NOMO-1 (cell line): ENCODE measurements at regions not wholly inside any gene's neighbourhood (a gene's known extent, or its start where the extent isn't known, plus 50 kb on each side); places are given as distances from the start of the nearest gene placed in this dataset.

Experiments
- DNase-seq, 2 experiments: peaks; one replicate each; lab custom pipeline; 2025; ENCODE audit not compliant: unreplicated experiment in 2 of 2; lab: John Stamatoyannopoulos, UW

DNA sequence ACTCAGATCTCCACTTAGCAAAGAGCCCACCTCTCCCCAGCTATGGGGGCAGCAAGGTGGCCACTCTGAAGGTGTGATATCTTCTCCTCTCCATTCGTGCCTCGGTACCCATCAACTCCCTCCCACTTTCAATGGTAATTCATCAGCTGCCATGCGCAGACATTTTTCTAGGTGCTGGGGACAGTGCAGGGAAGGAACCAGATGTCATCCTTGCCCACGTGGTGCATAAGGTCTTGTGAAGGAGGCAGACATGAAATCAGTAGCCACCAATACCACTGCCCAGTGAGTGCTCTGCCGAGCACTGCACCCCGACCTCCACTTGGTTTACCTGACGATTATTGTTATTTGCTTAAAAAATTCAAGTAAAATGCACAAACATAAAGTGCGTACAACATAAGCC is 76.3 kb upstream of the CSF3R start:
- DNase-seq, result no peak

DNA sequence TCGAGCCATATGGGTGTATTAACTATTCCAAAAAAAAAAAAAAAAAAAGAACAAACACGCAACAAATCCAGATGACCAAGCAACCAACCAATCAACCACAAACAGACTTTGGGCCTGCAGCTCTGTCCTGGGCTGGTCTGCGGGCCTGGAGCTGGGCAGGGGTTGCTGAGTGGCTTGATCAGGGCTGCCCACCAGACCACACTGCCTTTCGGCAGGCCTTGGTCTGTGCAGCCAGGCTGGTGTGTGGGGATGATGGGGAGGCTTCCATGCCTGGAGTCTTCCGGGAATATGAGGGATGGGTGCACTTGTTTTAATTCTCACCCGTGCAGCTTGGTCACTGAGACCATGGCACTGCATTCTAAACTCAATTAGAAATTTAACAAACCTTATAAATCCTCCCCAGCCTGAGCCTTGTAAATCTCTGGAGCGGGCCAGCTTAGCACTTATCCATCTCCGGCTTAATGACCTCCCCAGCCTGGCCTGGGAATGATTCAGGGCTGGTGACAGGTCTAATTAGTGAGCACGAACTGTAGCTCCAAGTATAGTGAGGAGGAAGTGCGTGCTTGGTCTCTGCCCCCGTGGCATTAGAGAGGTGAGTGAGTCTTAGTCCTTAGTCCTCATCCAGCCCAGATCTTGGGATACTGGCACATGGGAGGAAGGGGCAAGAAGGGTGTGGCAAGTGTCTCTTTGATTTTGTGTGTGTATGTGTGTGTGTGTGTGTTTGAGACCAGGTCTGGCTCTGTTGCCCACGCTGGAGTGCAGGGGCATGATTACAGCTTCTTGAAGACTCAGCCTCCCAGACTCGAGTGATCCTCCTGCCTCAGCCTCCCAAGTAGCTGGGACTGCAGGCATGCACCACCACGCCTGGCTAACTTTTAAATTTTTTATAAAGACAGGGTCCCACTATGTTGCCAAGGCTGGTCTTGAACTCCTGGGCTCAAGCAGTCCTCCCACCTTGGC is 74.6 kb upstream of the CSF3R start:
- DNase-seq, result no peak

DNA sequence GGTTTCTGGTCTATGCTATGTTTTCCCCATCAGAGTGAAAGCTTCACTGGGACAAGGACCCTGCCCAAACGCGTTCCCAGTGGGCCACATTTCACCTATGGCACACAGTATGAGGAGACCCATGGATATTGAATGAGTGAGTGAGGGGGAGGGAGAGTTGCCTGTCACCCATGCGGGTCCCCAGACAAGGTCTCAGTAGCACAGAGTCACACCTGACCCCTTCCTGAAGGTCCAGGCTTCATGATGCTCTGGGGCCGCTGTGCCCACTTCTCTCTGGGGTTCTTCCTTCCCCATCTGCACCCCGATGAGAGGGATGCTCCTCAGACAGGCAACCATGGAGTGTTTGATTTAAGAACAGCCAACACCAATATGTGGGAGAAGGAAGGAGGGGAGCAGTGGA is 72.3 kb upstream of the CSF3R start:
- DNase-seq, result no peak

DNA sequence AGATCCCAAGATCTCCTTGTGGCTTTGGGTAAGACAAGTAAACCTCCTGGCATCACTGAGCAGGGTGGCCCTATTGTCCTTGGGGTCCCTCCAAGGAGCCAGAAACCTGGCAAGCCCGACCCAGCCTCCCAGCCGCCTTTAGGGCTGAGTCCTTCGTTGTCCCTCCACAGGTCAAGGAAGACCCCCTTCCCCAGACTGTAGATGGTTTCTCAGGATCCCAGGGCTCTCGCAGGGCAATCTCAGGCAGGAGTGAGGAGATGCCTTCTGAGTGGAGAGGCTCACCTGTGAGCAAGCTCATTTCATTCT is 71.6 kb upstream of the CSF3R start:
- DNase-seq, result no peak

DNA sequence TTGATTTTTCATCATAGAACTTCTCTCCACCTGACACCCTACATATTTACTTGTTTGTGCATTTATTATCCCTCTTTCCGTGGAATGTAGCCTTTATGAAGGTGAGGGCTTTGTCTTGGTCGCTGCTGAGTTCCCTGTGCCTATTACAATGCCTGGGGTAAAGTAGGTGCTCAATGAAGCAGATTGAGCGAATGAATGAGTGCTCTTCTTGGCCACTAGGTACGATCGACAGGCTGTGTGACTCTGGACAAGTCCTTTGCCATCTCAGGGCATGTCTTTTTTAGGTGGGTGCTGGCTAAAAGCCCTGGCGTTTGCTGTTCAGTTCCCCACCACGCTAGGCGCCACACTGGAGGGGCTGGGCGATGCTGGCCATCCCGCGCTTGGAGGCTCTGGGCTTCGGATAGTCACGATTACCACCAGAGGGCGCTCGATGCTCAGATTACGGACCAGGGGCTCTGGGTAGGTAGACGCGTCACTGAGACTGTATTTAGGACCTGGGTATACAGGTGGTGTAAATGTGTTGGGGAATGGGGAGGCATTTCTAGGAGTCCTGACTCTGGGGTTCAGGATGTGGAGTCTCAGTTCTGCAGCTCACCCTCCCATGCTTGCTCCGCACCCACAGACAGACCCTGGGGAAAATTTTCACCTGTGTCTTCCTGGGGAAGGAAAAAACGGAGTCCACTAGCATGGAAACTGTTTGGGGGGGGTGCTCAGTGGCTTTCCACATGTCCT is 71.0 kb upstream of the CSF3R start:
- DNase-seq, result peak; percentile 36 to 55

DNA sequence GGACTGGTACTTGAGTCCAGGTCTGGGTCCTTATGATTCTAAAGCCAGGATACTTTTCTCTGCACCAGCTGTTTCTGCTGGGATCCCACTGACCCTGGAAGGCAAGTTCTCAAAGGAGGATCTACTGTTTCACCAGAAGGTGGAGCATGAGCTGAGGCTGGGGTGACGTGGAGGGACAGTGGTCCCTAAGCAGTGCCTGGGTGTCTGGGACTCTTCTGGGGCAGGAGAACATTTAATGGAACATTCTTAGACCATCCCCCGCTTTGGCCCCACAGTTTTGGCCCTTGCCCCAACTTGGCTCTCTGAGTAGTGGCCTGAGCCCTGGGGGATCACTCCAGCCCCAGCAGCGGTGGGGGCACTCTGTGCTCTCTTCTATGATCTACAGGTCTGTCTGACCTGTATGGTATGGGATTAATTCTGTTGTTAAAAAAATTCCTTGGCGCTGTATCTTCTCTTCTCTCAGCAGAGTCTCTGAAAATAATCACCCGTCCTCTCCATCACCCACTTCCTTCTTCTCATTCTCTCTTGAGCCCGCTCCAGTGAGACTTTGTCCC is 60.3 kb upstream of the CSF3R start:
- no peak for DNase-seq

DNA sequence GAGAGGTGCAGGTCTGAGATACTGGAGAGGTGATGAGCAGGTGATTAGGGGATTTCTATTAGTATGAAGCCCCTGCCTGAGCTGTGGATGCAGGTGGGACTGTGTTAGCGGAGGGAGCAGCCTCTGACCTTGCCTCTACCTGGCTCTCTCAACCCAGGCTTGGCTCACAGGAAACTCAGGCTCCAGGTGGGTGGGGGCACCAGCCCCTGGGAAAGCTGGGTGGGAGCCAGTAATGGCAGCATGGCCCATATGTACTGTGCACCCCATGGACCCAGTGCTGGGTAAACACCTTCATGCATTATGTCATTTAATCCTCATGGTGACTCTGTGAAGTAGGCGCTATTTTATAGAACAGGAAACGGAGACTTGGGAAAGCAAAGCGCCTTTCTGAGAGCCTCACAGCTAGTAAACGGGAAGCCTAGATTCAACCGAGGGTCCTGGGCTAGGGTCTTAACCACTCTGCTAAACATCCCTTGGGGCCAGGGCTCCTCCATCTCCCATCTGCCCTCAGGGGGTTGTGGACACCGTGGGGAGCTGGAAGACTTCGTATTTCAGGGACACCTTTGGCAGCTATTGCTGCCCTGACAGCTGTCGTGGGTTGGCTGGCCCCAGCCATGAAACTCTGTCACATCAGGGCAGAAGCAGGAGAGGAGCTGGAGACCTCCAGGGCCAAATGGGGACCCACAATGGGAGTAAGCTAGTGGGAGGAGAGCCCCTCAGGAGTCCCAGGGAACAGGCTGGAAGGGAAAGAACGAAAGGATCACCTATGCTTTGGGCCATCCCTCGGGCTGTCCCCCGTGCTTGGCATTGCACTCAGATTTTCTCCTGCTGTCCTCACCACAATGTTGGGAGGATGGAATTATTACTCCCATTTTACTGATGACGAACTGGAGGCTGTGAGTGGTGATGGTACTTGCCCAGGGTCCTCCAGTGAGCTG is 59.6 kb upstream of the CSF3R start:
- no peak for DNase-seq

DNA sequence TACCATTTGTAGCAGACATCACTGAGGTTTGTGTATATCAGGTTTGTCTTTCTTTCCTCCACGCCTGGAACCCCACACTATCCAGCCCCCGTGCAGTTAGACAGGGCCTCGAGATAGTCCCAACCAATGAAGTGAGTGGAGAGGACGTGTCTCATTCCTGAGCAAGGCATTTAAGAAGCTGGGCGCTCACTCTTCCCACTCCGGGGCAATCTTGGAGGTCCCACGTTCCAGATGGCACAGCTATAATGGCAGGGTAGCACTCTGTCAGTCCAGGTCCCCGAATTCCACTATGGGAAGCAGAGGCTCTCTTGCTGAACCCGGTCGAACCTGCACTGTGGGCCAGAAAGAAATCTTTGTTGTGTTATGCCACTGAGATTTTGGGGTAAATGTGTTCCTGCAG is 57.3 kb upstream of the CSF3R start:
- no peak for DNase-seq

DNA sequence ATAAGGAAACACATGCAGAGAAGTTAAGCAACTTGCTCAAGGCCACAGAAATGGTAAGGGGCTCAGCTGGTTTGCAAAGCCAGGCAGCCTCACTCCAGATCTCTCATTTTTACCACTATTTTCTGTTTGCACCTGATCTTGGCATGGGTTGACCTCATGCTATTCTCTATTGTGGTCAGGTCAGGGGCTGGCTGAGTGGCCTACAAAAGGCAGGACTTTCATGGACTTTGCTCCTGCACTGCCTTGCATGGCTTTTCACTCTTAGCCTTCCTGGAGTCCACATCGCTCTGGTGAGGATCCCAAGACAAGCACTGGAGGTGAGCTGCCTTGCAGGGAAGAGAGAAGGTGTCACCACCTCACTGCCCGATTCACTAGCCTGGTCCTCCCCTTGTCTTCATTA is 56.8 kb upstream of the CSF3R start:
- no peak for DNase-seq

DNA sequence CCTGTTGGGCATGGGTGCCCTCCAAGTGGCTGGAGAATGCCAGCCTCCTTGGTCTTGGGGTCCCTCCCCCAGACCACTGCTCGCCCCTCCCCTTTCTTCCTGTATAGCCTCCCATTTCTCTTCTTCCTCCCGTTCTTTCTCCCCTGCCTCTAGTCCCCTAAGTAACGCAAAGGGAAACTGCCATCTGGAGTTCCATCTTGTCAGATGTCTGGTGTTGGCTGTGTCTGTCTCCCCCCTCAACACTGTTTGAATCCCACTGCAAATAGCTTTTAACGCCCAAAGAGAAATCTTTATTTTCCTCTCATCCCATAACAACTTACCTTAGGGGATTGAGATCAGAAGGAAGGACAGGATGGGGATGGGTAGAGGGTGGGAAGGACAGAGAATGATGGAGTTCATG is 55.3 kb upstream of the CSF3R start:
- DNase-seq, result no peak

DNA sequence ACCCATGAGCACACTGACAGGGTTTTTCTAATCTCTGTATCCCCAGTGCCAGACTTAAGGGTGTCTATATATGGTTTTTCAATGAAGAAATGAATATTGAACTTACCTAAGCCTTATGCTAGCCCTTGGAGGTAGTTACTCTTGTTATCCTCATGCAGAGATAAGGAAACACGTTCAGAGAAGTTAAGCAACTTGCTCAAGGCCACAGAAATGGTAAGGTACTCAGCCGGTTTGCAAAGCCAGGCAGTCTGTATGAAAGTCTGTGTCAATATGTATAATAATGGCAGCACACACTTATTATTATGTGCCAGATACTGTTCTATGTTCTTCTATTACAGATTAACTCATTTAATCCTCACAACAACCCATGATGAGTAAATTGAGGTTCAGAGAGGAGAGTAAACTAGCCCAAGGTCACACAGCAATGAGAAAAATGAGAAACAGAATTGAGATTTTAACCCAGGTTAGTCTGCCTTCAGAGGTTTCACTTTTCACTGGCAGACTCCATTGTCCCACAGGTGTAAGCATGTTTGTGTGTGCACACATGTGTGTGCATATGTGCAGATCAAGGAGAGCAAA is 54.6 kb upstream of the CSF3R start:
- DNase-seq, result no peak

DNA sequence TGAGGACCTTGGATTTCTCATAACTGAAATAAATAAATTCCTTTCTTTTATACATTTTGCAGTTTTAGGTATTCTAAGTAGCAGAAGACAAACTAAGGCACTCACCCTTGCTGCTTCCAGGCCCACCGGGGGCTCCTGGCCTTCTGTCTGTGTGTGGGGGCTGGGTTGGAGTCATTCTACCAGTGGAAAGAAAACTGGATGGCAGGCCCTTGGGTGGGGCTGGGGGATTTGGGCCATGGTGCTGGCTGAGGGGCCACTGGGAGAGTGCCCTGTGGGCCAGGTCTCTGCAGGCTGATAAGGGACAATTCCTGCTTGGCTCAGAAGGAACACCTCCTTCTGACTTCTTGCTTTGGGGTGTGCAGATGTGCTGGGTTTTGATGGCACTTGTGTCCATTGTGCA is 54.0 kb upstream of the CSF3R start:
- no peak for DNase-seq

DNA sequence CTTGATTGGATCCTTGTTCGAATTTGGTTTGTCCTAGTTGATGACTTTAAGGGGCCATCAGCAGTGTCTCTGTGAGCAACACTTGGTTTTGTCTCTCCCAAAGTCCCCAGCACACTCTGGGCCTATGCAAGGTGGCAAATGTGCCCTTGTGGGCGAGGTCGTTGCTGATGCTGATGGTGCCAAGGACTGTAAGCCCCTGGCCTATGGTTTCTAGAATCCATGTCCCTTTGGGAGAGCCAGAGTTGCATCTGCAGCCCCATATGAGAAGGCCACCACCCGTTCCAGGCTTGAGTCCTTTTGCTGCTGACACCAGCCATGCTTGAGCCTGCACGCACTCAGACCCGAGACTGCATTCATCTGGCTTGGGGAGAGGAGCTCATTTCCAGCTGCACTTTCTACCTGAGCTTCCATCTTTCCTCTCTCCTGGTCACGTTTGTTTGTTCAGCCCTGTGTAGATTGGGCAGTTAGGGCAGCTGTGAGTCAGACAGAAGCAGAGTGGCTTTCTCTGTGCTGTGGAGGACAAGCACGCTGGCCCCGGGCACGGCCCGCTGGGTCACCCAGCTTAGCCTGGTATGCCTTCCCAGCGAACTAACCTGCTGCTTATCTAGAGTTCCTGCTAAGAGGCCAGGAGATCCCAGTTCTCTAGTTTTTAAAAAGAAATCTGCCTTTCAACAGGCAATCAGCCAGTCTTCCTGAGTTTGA is 52.1 kb upstream of the CSF3R start:
- no peak for DNase-seq

DNA sequence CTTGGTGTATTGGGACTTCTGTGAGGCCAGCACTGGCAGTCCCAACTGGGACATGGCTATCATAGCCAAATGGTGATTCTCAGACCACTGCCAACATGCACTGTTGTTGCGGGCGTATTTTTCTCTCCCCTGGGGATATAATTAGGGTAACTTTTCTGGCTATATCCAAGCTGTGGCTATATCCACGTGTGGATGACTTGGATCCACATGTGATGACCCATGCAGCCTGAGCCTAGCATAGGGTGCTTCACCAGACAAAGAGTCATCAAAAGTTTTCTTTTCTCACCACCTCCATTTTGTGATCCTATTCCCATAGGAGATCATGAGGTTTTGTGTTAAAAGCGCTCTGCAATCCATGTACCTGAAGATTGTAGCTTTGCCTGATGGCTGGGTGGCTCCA is 51.2 kb upstream of the CSF3R start:
- DNase-seq, result no peak

DNA sequence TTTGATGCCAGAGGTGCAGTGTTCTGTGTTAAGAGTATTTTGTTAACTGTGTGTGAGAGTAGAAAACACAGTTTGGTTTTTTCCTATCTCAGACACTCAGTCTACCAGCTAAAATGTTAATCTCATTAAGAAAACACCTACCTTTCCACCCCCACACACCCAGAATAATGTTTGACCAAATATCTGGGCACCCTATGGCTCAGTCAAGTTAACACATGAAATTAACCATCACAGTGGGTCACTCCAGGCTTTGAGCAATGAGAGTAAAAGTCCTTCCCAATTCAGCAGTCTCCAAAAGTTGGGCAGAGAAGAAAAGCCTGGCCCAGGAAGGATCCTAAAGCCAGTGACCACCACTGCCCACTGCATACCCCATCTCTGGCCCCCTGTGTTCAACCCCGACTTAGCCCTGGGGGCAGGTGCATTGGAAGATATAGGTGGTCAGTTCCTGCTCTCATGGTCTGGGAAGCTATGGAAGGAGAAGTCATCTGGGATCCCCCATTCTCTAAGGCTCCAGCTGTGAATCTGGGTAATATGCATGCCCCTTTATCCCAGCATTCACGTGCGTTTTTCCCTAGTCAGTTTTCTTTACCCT is 50.2 kb upstream of the CSF3R start:
- no peak for DNase-seq
